ENCODE measurements at regions not wholly inside any gene's neighbourhood (a gene's known extent, or its start where the extent isn't known, plus 50 kb on each side); places are given as distances from the start of the nearest gene placed in this dataset.
"Not testable (repeated sequence)": the region's sequence is repeated elsewhere in the genome, so short reads cannot be mapped to it uniquely, and the experiment has no call there.

DNA sequence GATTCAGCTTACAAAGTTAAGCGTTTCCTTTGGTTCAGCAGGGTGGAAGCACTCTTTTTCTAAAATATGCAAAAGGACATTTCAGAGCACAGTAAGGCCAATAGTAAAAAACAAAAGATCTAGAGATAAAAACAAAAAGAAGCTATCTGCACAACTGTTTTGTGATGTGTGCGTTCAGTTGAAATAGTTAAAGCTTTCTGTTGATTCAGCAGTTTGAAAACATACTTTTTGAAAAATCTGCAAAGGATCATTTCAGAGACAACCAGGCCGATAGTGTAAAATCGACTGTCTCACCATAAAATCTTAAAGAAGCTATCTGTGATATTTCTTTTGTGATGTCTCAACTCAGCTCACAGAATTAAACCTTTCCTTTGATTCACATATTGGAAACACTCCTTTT lies 300.0 kb upstream of the ALG10B start:
- no peak for DNase-seq (ENCODE audit: low read depth)

DNA sequence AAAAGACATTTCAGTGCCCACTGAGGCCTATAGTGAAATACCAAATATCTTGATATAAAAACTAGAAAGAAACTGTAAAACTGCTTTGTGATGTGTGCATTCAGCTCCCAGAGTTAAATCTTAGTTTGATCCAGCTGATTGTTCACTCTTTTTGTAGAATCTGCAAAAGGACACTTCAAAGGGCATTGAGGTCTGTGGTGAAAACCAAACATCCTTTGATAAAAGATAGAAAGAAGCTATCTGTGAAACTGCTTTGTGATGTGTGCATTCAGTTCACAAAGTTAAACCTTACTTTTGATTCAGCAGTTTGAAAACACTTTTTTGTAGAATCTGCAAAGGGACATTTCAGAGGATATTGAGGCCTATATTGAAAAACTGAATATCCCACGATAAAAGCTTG lies 290.7 kb upstream of the ALG10B start:
- DNase-seq (ENCODE audit: low read depth) = no peak

DNA sequence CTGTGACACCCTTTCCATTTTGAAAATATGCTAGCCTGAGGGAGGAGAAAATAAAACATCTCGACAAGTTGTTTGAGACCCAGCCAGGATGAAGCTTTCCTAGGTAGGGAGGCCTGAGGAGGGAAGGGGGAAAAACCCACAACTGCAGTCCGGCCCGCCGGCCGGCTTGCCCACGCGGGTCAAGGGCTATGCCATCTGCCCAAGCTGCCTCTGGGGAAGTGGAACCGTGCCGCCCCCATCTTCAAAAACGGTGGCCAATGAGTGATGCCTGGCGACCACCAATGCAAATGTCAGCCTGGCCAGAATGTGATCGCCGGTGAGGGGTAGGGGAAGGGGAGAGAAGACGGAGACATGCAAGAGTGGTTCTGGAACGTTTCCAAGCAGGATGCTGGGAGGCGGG lies 263.5 kb upstream of the ALG10B start:
- DNase-seq (ENCODE audit: low read depth) = no peak

DNA sequence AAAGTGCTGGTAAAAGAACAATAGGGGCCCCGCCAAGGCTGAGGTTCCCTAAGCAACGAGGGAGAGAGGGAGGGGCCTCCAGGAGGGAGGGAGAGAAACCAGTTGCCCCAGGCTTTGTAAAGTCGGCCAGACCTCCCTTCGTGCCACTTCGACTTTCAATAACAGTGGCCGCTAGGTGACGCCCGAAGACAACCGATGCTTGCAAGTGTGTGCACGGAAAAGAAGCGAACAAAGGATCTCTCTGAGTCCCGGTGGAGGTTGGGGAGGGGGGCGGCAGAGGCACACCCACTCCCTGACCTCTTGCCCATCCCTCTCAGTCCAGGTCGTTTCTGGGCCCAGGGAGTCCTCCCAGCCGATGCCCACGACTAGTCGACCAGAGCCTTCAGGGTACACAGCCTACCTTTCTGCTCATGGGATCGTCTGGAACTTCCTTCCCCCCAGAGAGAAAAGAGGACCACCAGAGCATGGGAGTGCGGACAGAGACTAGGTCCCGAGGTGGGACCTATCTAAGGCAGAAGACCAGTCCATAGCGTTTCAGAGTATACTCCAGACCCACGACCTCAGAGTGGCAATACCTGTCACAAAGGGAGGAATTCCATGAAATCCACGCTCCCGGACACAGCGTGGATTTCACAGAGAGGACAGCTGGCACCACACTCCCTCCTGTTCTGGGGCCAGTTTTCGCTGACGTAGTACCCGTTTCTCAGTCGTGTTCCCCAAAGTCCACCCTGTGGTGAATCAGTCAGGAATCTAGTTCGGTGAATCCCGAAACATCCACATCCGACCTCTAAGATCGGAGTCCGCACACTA lies 262.7 kb upstream of the ALG10B start:
- no peak for DNase-seq (ENCODE audit: low read depth)

DNA sequence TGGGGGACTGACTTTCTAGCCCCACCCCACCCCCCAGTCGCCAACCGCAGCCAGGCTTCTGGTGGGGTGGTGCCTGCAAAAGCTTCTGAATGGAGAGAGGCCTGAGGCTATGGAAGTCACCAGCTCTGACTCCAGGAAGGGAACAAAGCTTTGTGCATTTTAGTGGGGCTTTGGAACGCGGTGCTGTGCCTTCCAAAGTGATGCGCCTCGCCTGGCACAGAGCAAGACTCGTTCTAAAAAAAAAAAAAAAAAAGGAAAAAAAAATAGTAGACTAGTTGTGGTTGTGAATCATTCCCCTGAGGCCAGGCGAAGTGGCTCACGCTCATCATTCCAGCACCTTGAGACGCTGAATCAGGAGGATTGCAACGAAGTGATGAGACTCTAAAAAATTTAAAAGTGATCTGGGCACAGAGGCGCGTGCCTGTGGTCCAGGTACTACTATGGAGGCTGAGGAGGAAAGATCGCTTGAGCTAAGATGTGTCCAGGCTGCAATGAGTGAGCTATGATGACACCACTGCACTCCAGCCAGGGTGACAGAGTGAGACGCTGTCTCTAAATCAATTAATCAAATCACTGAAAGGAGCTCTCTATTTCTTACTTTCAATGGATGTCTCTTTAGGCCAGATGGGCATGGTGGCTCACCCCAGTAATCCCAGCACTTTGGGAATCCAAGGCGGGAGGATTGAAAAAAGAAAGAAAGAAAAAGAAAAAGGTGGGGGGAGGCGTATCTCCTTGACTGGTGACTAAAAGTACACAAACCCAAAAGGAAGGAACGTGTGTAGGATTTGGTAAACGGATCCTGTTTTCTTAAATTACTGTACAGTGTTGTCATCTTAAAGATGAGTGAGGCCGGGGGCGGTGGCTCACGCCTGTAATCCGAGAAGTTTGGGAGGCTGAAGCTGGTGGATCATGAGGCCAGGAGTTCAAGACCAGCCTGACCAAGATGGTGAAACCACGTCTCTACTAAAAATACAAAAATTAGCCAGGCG lies 259.6 kb upstream of the ALG10B start:
- no peak for DNase-seq (ENCODE audit: low read depth)

DNA sequence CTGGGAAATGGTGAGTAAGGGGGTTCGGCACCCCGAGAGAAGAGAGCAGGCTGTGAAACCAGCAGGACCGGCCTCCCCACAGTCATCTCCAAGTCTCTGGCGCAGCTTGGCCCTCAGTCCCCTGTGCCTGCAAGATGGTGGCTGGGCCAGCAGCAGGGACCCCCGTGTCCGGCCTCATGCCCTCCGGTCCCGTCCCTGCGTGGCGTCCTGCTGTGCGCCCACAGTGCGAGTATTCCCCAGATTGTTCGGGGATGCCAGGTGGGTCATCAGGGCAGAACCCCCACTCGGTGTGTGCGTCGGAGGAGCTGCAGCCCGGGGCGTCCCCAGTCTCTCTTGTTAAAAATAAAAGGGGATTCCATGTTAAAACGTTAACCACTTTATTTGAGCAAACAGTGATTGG lies 216.9 kb upstream of the ALG10B start:
- no peak for DNase-seq (ENCODE audit: low read depth)

DNA sequence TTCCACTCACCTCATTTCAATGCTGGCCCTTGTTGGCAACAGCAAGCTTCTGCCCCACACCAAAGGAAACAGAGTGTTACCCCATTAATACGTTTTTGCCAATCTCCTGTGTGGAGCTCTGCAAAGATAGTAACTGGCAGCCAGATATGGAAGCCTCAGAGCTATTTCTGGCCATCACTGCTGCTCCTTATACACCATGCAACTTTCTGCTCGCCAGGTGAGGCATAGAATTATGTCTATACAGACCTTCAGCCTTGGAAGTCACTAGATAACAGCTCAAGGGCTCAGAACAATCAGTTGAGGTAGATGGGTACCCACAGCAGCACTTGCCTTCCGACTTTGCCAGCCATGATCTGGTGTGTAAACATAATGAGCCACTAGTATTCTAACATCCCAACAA lies 214.8 kb upstream of the ALG10B start:
- no peak for DNase-seq (ENCODE audit: low read depth)

DNA sequence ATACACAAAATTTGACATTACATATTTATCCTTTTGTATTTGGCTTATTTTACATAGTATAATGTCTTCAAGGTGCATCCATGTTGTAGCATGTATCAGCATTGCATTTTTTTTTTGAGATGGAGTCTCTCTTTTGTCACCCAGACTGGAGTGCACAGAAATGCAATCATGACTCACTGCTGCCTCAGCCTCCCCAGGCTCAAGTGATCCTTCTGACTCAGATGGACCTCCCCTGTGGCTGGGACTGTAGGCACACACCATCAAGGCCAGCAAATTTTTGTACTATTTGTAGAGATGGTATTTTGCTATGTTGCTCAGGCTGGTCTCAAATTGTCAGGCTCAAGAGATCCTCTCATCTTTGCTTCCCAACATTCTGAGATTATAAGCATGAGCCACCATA lies 214.4 kb upstream of the ALG10B start:
- no peak for DNase-seq (ENCODE audit: low read depth)

DNA sequence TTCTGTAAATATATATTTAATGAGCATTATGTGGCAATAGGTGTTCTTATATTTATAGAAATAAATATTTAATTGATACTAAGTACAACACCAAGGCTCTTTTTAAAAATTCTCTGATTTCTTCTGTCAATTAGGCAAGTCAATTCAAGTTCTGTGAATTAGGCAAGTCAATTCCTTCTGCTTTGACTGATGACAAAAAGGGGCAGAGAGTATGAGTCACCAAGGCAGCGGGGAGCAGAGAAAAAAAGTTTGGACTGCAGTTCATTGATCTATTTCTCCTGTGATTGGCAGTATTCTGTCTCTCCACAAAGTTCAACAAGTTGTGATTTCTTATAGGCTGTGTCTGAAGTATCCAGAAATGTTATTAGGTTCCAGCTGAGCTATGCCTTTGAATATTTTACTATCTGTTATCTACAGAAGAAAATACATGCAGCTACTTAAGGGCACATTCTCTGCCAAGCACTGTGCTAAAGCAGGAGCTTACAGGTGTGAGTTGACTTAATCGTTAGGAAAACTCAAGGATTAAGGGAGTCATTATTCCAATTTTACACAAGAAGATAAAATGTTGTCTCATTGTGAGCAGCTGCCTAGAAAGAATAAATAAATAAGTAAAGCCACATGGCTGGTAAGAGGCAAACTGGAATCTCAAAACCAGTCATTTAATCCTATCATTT lies 206.4 kb upstream of the ALG10B start:
- DNase-seq (ENCODE audit: low read depth) = no peak

DNA sequence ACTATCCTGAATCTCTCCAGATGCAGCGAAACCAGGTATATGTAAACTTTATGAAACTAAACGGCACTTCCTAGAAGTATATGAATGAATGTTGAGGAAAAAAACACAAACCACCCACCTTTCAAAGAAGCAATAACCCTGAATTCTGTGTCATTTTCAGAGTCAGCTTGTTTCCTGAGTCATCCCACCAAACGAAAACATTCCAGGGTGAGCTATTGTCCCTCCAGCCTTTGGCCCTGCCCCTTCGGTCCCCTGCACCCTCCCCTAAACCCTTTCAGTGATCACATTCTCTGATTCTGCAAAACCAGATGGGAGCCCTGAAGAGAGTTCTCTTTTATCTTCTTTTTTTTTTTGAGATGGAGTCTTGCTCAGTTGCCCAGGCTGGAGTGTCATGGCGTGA lies 202.6 kb upstream of the ALG10B start:
- no peak for DNase-seq (ENCODE audit: low read depth)

DNA sequence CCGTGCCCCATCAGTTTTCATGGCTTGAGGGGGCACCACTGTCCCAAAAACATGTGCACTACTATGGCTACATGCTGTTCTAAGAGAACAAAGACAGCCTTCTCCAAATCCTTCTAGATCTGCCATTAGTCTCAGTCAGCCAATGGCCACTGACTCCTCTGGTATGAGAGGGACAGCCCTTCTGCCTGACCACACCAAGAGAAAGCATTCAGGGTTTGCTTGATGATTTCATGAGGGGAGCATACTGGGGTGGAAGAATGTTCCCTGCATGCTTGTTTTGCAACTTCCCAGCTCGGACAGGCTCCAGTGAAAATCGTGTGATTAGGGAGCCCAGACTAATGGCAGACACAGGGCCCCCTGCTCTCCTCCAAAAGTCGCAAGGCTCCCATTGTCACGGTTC lies 199.6 kb upstream of the ALG10B start:
- DNase-seq (ENCODE audit: low read depth) = no peak

DNA sequence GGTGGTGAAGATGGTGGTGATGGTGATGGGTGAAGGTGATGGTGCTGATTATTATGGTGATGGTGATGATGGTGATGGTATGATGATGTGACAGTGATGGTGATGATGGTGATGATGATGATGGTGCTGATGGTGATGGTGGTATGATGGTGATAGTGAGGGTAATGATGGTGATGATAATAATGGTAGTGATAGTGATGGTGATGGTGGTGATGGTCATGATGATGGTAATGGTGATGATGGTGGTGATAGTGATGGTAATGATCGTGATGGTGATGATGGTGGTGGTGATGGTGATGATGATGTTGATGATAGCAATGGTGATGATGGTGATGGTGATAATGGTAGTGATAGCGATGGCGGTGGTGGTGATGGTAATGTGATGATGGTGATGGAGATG lies 197.9 kb upstream of the ALG10B start:
- DNase-seq (ENCODE audit: low read depth) = no peak

DNA sequence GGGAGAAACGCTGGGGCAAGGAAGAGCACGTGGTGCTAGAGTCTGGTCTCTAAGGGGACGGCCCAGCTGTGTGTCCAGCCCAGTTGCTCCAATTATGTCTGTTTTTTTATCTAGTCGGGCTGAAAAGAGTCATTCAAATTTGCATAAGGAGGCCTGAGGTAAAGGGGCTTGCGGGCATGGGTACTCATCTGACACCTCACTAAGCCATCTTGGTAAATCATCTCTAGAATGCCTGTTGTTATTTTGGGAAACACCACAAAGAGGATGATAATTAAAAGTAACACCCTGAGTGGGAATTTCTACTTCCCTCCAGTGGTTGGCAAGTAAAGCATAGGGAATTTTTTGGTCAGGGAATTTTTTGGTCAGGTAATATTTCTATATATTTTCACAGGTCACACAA lies 196.1 kb upstream of the ALG10B start:
- no peak for DNase-seq (ENCODE audit: low read depth)

DNA sequence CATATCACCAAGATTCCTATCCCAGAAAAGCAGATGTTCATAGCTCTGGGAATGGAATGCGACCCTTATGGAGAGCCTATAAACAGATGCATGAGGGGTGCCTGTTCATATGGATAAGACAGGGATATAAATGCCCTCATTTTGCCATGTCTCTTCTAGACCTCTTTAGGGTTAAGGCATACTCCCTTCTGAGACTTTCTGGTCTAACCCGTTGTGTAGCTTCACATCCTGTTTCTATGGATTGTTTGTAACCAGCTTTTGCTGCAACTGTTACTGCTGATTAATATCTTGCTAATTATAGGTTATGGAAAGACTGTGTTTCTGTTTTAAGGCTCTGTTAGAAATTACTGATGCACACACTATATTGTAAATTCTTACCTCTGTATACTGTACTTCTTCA lies 193.5 kb upstream of the ALG10B start:
- not testable (repeated sequence) for DNase-seq (ENCODE audit: low read depth)

DNA sequence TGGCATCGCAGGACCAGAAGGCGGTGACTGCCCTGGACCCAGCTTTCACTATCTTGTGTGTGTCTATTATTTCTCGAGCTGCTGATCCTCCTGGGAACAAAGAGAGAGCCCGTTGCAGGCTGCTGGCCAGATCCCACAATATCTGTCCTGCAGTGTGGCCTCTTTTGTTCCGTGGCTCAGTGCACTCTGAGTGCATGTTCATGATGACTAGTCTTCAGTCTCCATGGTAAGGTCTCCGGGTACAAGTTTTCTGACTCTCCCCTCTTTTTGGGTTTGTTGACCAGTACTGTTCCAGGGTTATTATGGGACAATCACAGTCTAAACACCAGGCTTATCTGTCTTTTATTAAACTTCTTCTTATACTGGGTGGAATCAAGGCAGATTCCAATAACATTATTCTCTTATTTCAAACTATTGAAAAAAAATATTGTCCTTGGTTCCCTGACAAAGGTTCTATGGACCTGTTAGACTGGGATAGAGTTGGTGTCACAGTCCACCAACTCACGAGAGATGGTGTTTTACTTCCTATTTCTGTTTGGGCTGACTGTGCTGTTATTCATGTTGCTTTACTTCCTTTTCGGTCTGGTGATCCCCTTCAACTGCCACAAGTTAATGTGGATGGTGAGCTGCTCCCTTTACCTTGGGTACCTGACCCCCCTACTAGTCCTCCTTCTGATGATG lies 192.9 kb upstream of the ALG10B start:
- DNase-seq (ENCODE audit: low read depth) = no peak

DNA sequence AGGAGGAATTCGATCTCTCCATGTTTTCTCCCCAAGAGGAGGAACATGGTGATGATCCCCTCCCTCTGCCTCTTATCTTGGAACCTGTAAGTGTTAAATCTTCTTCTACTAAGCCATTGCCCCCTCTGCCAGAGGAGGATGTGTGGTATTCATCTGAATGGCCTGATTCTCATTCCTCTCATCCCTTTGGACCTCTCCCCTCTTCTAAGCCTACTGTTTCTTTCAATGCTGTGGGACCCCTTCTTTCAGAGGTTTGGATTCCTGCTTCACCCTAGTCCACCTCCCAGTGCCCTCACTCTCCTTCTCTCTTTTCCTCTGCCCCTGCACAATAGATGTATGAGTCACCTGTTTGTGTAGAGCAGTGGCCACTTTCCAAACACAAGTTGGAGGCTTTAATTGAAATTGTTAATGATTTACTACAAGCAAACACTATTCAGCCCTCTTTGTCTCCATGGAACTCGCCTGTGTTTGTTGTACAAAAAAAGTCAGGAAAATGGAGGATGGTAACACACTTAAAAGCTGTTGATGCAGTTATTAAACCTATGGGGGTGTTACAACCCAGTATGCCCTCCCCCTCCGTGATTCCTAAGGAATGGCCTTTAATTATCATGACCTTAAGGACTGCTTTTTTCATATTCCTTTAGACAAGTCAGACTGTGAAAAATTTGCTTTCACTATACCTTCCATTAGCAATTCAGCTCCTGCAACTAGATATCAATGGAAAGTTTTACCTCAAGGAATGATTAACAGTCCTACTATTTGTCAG lies 192.1 kb upstream of the ALG10B start:
- DNase-seq (ENCODE audit: low read depth) = no peak

DNA sequence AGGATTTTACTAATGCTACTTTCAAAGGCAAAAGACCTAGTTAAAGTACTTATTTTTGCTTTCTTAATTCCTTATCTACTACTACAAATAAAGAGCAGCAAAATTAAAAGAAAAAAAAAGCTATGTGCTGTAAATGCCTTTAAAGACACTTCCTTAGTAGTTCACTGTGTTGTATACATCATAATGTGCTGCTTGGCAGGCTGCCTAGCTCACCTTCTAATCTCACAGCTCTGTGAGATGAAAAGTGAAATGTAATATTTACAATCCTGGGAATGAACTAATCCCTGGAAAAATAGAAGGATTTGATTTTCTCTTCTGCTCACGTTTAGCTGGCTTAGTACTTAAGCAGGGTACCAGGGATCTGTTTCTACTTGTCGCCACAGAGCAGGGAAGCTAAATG lies 184.4 kb upstream of the ALG10B start:
- no peak for DNase-seq (ENCODE audit: low read depth)

DNA sequence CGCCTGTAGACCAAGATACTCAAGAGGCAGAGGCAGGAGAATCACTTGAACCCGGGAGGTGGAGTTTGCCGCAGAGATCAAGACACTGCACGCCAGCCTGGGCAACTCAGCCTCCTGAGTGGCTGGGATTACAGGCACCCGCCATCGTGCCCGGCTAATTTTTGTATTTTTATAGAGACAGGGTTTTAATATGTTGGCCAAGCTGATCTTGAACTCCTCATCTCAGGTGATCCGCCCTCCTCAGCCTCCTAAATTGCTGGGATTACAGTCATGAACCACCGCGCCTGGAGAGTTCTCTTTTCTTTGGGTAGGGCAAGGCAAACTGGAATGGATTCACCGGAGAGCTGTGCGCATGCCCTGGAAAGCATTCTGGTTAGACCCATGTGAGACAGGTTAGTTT lies 179.3 kb upstream of the ALG10B start:
- DNase-seq (ENCODE audit: low read depth) = no peak

DNA sequence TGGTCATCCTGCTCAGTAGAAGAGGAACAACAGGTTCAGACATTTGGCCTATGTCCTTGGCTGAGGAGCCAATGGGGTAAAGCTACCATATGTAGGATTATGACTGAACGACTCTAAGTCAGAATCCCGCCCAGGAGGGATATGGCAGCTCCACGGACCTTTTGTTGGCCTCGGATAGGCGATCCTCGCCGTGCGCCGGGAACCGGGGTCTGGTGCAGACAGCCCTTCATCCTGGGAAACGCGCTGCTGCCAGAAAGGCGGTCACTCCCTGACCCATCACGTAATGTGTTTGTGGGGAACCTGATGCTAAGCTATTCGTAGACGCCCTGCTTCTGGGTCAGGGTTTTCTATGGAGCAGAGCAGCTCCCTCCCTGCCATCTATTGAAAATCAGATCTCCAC lies 178.9 kb upstream of the ALG10B start:
- no peak for DNase-seq (ENCODE audit: low read depth)

DNA sequence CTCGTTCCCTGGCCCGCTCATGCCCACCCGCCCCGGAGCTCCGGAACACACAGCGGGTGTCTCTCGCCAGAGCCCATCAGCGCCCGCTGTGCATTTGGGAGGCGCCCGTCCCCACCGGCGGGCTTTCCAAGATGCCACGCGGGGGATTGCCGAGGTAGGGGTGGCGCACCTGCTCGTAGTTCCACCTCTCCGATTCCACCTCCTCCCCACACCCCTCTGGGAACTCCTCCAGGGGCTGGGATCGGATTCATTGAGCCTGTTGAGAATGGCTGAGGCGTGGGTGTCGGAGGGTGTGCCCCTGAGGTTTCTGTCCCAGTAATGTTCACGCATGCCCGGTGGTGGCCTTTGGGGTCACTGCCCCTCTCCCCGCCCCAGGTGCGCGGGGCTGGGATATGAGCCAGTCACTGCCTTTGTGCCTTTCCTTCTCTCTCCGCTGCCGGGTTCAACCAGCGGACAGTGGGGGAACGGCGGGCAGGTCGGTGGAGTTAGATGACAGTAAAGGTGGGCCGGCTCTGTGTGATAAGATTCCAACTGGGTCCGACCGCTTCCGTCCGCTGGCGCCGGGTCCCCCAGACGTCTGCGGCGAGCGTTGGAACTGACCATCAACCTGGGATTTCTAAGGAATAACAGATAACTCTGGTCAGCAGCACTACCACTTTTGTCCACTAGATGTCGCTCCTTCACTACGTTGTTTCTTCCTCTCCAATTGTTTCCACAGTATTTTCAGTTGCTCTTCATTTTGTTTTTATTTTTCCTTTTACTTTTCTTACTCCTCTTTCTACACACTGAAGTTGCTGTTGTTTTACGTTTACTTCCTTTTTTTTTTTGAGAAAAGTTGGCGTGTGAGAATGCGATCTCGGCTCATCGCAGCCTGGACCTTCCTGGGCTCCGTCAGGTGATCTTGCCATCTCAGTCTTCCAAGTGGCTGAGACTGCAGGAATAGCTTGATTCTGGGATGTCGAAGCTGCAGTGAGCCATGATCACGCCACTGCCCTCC lies 178.1 kb upstream of the ALG10B start:
- peak; percentile 38 for DNase-seq (ENCODE audit: low read depth)

Measured in stromal cell of bone marrow (primary cell).